IPS-20b (cell line): ENCODE measurements at regions not wholly inside any gene's neighbourhood (a gene's known extent, or its start where the extent isn't known, plus 50 kb on each side); places are given as distances from the start of the nearest gene placed in this dataset.
"Not testable (repeated sequence)": the region's sequence is repeated elsewhere in the genome, so short reads cannot be mapped to it uniquely, and the experiment has no call there.

Experiments used
- H3K27ac ChIP-seq: one replicate; pipeline ENCODE4 v1.5.1; 2013; ENCODE audit warnings: low read length
- H3K27me3 ChIP-seq: 2 replicates; pipeline ENCODE4 v1.6.1; 2013; ENCODE audit warnings: mild to moderate bottlenecking, low read length, inconsistent platforms; ENCODE audit not compliant: insufficient read depth
- H3K36me3 ChIP-seq: 2 replicates; pipeline ENCODE4 v1.6.1; 2013; ENCODE audit warnings: low read depth, mild to moderate bottlenecking, inconsistent platforms, low read length, moderate library complexity; ENCODE audit not compliant: insufficient read depth
- H3K4me1 ChIP-seq: 2 replicates; pipeline ENCODE4 v1.6.1; 2013; ENCODE audit warnings: mild to moderate bottlenecking, control low read depth, inconsistent platforms, low read length, moderate library complexity; ENCODE audit not compliant: insufficient read depth
- H3K4me3 ChIP-seq: 2 replicates; pipeline ENCODE4 v1.5.1; 2013; ENCODE audit warnings: mild to moderate bottlenecking, low read length, inconsistent platforms
- H3K9ac ChIP-seq: 2 replicates; pipeline ENCODE4 v1.6.1; 2013; ENCODE audit warnings: low read depth, mild to moderate bottlenecking, inconsistent platforms, low read length, moderate library complexity
- H3K9me3 ChIP-seq: 2 replicates; pipeline ENCODE4 v1.6.1; 2013; ENCODE audit warnings: mild to moderate bottlenecking, low read depth, low read length, inconsistent platforms; ENCODE audit not compliant: insufficient read depth

DNA sequence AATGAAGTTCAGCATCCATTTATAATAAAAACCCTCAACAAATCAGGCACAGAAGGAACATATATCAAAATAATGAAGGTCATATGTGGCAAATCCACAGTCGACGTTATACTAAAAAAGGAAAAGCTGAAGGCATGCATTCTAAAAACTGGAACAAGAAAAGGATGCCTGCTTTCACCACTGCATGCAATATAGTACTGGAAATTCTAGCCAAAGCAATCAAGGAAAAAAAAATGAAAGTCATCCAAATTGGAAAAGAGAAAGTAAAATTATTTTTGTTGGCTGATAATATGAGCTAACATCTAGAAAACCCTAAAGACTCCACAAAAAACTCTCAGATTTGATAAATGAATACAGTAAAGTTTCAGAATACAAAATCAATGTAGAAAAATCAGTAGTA, 1123.2 kb downstream of the TBL1XR1 start:
- Histone ChIP-seq H3K9ac (no peak overlapping the region), H3K4me3 (no peak overlapping the region), H3K27me3 (no peaks in the 10 kb centered on the region), H3K9me3 (no peaks in the 10 kb centered on the region), H3K27ac (no peak overlapping the region), H3K36me3 (no peaks in the 10 kb centered on the region), H3K4me1 (no peaks in the 10 kb centered on the region)

GRCh38 chr3:176071943-176072342, 1125.3 kb downstream of the TBL1XR1 start:
- H3K27me3 ChIP-seq: no peaks in the 10 kb centered on the region
- no peak overlapping the region for H3K4me3 ChIP-seq
- no peak overlapping the region for H3K27ac ChIP-seq
- H3K36me3 ChIP-seq: no peaks in the 10 kb centered on the region
- no peak overlapping the region for H3K9ac ChIP-seq
- no peaks in the 10 kb centered on the region for H3K9me3 ChIP-seq
- no peaks in the 10 kb centered on the region for H3K4me1 ChIP-seq

GRCh38 chr3:176068750-176069149, 1128.5 kb downstream of the TBL1XR1 start:
- no peak overlapping the region for H3K27ac ChIP-seq
- no peaks in the 10 kb centered on the region for H3K27me3 ChIP-seq
- H3K4me3 ChIP-seq: no peak overlapping the region
- no peaks in the 10 kb centered on the region for H3K4me1 ChIP-seq
- H3K9me3 ChIP-seq: no peaks in the 10 kb centered on the region
- no peaks in the 10 kb centered on the region for H3K36me3 ChIP-seq
- H3K9ac ChIP-seq: no peak overlapping the region

DNA sequence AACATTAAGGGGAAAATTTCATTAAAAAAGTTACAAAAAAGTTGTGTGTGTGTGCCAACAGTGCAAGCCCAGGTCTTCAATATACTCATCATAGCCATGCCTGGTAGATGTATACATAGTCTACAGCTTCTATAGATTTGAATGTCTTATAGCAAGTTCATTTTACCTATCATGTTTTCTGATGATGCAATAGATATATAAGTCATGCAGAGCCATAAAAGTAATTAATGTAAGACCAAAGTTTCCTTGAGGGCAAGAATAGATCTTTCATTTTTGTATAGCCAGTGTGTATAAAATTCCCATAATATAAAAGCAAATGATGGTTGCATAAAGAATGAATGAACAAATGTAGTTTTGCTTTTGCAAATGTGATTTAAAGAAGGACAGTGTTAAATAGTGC, 1138.4 kb downstream of the TBL1XR1 start:
- no peaks in the 10 kb centered on the region for H3K36me3 ChIP-seq
- H3K4me3 ChIP-seq: no peak overlapping the region
- H3K27ac ChIP-seq: no peak overlapping the region
- H3K9ac ChIP-seq: no peak overlapping the region
- no peaks in the 10 kb centered on the region for H3K4me1 ChIP-seq
- peaks cover 4% of the 10 kb centered on the region for H3K9me3 ChIP-seq
- no peaks in the 10 kb centered on the region for H3K27me3 ChIP-seq

DNA sequence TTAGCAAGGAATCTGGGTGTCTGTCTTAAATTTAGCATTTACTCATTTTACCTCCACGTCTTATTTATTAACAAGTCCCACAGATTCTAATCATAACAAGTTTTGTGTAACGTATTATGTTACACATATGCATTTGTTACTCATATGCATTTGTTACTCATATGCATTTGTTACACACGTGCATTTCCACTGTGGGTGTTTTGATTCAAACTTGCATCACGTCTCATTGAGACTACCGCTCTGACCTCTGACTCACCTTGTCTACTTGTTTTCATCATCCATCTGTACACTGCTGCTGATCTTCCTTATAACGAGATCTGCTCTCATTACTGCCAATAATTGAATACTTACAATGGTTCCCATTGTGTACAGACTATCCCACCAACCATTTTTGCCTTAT, 1141.4 kb downstream of the TBL1XR1 start:
- Histone ChIP-seq H3K9me3 (peaks cover 2% of the 10 kb centered on the region), H3K27ac (no peak overlapping the region), H3K9ac (no peak overlapping the region), H3K27me3 (no peaks in the 10 kb centered on the region), H3K4me3 (no peak overlapping the region), H3K4me1 (no peaks in the 10 kb centered on the region), H3K36me3 (no peaks in the 10 kb centered on the region)

GRCh38 chr3:176051766-176052165, 1145.5 kb downstream of the TBL1XR1 start:
- H3K9me3 ChIP-seq: no peaks in the 10 kb centered on the region
- H3K27me3 ChIP-seq: no peaks in the 10 kb centered on the region
- H3K4me1 ChIP-seq: no peaks in the 10 kb centered on the region
- no peak overlapping the region for H3K4me3 ChIP-seq
- H3K9ac ChIP-seq: no peak overlapping the region
- no peaks in the 10 kb centered on the region for H3K36me3 ChIP-seq
- no peak overlapping the region for H3K27ac ChIP-seq

DNA sequence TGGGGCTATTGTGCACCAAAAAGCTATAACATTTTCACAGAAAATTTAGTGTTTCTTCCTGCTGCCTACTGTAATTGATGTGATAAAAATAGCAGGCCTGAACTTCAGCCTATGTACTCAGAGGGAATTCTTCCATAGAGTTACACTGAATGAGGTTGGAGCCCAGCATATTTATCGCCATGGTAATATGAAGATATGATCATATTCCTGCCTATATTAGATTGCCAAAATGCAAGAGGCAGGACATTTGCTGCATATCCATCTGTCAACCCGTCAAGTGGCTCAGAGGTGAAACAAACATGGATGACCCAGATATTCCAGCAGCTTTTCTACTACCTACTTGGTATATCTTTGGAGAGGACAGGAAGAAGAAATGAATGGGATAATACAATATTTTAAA, 1150.6 kb downstream of the TBL1XR1 start:
- Histone ChIP-seq H3K27ac (no peak overlapping the region), H3K27me3 (no peaks in the 10 kb centered on the region), H3K9me3 (no peaks in the 10 kb centered on the region), H3K9ac (no peak overlapping the region), H3K36me3 (no peaks in the 10 kb centered on the region), H3K4me3 (no peak overlapping the region), H3K4me1 (no peaks in the 10 kb centered on the region)

- H3K36me3 ChIP-seq: no peaks in the 10 kb centered on the region
- H3K4me1 ChIP-seq: no peaks in the 10 kb centered on the region
- no peak overlapping the region for H3K9ac ChIP-seq
- H3K4me3 ChIP-seq: no peak overlapping the region
- H3K27ac ChIP-seq: no peak overlapping the region
- no peaks in the 10 kb centered on the region for H3K9me3 ChIP-seq
- H3K27me3 ChIP-seq: no peaks in the 10 kb centered on the region
These were observed 1155.5 kb downstream of the TBL1XR1 start for GRCh38 chr3:176041812-176042211.

DNA sequence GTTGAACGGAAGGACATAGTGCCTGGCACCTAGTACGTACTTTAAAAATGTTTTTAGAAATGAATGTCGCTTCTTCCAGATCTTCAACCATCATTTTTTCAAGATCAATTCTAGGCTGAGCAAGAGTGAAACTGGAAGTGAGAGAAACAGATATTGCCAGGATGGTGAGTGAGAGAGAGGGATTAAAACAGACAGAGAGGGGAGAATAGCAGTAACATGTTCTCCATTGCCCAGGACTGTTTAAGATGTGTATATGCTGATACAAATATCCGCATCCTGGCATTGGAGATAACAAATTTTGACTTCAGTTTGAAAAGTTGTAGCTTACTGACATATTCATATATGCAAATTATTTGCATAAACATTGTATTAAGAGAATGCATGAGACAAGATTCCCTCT, 1156.1 kb downstream of the TBL1XR1 start:
- Histone ChIP-seq H3K9me3 (0 out of 2 replicates have a peak, but pooled peaks cover 2% of the 10 kb centered on the region), H3K4me1 (no peaks in the 10 kb centered on the region), H3K27me3 (no peaks in the 10 kb centered on the region), H3K4me3 (no peak overlapping the region), H3K36me3 (no peaks in the 10 kb centered on the region), H3K27ac (no peak overlapping the region), H3K9ac (no peak overlapping the region)

GRCh38 chr3:176037636-176038035, 1159.6 kb downstream of the TBL1XR1 start:
- no peak overlapping the region for H3K9ac ChIP-seq
- H3K4me3 ChIP-seq: no peak overlapping the region
- H3K4me1 ChIP-seq: no peaks in the 10 kb centered on the region
- peaks cover 5% of the 10 kb centered on the region; the same call in 1 of the 2 replicates for H3K9me3 ChIP-seq
- no peaks in the 10 kb centered on the region for H3K36me3 ChIP-seq
- H3K27me3 ChIP-seq: no peaks in the 10 kb centered on the region
- no peak overlapping the region for H3K27ac ChIP-seq

GRCh38 chr3:176032043-176032442, 1165.2 kb downstream of the TBL1XR1 start:
- Histone ChIP-seq H3K4me3 (no peak overlapping the region), H3K9me3 (peaks cover 5% of the 10 kb centered on the region; the same call in 1 of the 2 replicates)

DNA sequence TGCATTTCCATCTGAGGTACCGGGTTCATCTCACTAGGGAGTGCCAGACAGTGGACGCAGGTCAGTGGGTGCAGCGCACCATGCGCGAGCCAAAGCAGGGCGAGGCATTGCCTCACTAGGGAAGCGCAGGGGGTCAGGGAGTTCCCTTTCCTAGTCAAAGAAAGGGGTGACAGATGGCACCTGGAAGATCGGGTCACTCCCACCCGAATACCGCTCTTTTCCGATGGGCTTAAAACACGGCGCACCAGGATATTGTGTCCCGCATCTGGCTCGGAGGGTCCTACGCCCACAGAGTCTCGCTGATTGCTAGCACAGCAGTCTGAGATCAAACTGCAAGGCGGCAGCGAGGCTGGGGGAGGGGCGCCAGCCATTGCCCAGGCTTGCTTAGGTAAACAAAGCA, 1157.1 kb downstream of the NAALADL2 start:
- not testable (repeated sequence) for H3K27ac ChIP-seq, H3K4me3 ChIP-seq, H3K4me1 ChIP-seq, H3K9ac ChIP-seq, H3K9me3 ChIP-seq, H3K36me3 ChIP-seq, H3K27me3 ChIP-seq

More at GRCh38 chr3:176032043-176032442, 1165.2 kb downstream of the TBL1XR1 start:
- H3K4me1 ChIP-seq: no peaks in the 10 kb centered on the region
- H3K36me3 ChIP-seq: no peaks in the 10 kb centered on the region
- H3K27ac ChIP-seq: no peak overlapping the region
- no peak overlapping the region for H3K9ac ChIP-seq
- no peaks in the 10 kb centered on the region for H3K27me3 ChIP-seq

DNA sequence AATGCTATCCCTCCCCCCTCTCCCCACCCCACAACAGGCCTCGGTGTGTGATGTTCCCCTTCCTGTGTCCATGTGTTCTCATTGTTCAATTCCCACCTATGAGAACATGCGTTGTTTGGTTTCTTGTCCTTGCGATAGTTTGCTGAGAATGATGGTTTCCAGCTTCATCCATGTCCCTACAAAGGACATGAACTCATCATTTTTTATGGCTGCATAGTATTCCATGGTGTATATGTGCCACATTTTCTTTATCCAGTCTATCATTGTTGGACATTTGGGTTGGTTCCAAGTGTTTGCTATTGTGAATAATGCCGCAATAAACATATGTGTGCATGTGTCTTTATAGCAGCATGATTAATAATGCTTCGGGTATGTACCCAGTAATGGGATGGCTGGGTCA, 1156.1 kb downstream of the NAALADL2 start:
- H3K27ac ChIP-seq, H3K4me3 ChIP-seq, H3K4me1 ChIP-seq, H3K9me3 ChIP-seq, H3K27me3 ChIP-seq, H3K36me3 ChIP-seq, H3K9ac ChIP-seq: not testable (repeated sequence)
